Loucy (cell line): ENCODE measurements at regions not wholly inside any gene's neighbourhood (a gene's known extent, or its start where the extent isn't known, plus 50 kb on each side); places are given as distances from the start of the nearest gene placed in this dataset.

Experiments used
- H2AFZ ChIP-seq: fragments of 200-600 bp; sonication (generic); 2 replicates; pipeline ENCODE4 v1.6.0; 2016; ENCODE audit warnings: antibody characterized with exemption, mild to moderate bottlenecking, low read length, moderate library complexity
- H3F3A ChIP-seq: fragments of 200-600 bp; 2 replicates; pipeline ENCODE4 v1.6.0; 2016; ENCODE audit warnings: antibody characterized with exemption, low read depth, mild to moderate bottlenecking
- H3K27me3 ChIP-seq: fragments of 200-600 bp; sonication (generic); 2 replicates; pipeline ENCODE4 v1.6.1; 2014; ENCODE audit warnings: low read length, mild to moderate bottlenecking; ENCODE audit not compliant: insufficient read depth, poor library complexity, severe bottlenecking
- H3K36me3 ChIP-seq: fragments of 200-600 bp; sonication (generic); 2 replicates; pipeline ENCODE4 v1.6.1; 2016; ENCODE audit warnings: low read length; ENCODE audit not compliant: insufficient read depth
- H3K4me1 ChIP-seq: fragments of 200-600 bp; sonication (generic); 2 replicates; pipeline ENCODE4 v1.5.1; 2014; ENCODE audit warnings: low read length, mild to moderate bottlenecking; ENCODE audit not compliant: insufficient read depth, poor library complexity, severe bottlenecking
- H3K4me2 ChIP-seq: fragments of 200-600 bp; sonication (generic); 2 replicates; pipeline ENCODE4 v1.6.0; 2014; ENCODE audit warnings: antibody characterized with exemption, low read length, low read depth, mild to moderate bottlenecking; ENCODE audit not compliant: poor library complexity, severe bottlenecking
- H3K4me3 ChIP-seq: fragments of 200-600 bp; sonication (generic); 2 replicates; pipeline ENCODE4 v1.5.1; 2014; ENCODE audit warnings: low read length, mild to moderate bottlenecking, mixed read lengths; ENCODE audit not compliant: poor library complexity, severe bottlenecking
- H3K79me2 ChIP-seq: fragments of 200-600 bp; sonication (generic); 2 replicates; pipeline ENCODE4 v1.6.1; 2014; ENCODE audit warnings: low read length; ENCODE audit not compliant: insufficient read depth
- H3K9ac ChIP-seq: fragments of 200-600 bp; sonication (generic); 2 replicates; pipeline ENCODE4 v1.6.0; 2014; ENCODE audit warnings: mild to moderate bottlenecking, low read depth, low read length, moderate library complexity; ENCODE audit not compliant: poor library complexity, severe bottlenecking
- H3K9me2 ChIP-seq: fragments of 200-600 bp; sonication (generic); replicated peaks from 2 replicates; pipeline ENCODE4 v1.6.1; 2016; ENCODE audit warnings: low read depth, low read length, mixed read lengths
- H3K9me3 ChIP-seq: fragments of 200-600 bp; sonication (generic); 2 replicates; pipeline ENCODE4 v1.6.1; 2014; ENCODE audit warnings: mild to moderate bottlenecking, antibody characterized with exemption, low read length, low read depth; ENCODE audit not compliant: insufficient read depth
- H4K20me1 ChIP-seq: fragments of 200-600 bp; sonication (generic); 2 replicates; pipeline ENCODE4 v1.6.0; 2014; ENCODE audit warnings: antibody characterized with exemption, low read length, mild to moderate bottlenecking; ENCODE audit not compliant: insufficient read depth, poor library complexity, severe bottlenecking
- CTCF ChIP-seq: fragments of 200-600 bp; sonication (generic); conservative IDR thresholded peaks from 2 replicates; pipeline ENCODE4 v1.5.1; 2014; ENCODE audit warnings: mild to moderate bottlenecking, antibody characterized with exemption, low read length
- EZH2phosphoT487 ChIP-seq: fragments of 200-600 bp; IDR thresholded peaks from 2 replicates; pipeline ENCODE4 v1.6.1; 2018; ENCODE audit warnings: antibody characterized with exemption, mild to moderate bottlenecking, moderate library complexity, borderline replicate concordance

DNA sequence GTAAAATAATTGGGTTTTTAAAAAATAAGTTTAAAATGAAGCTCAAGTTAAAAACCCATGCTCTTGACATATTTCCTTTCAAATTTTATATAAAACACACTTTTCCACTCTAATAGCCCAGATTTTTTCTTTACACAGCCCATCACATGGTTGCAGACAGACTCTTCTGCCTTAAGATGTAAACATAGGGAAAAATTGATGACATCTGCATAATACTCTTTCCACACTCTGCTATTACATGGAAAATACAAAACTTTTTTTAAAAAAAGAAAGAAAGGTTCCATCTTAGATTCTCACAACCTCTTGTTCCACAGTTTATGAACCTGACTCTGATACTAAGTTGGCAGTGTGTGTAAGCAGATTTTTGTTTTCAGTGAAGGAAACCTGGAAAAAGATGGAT is 120.8 kb upstream of the ZNF648 start:
- no peaks in the 10 kb centered on the region for H3K36me3 ChIP-seq
- H4K20me1 ChIP-seq = no peaks in the 10 kb centered on the region
- H3K9me2 ChIP-seq = no peaks in the 10 kb centered on the region
- no peak overlapping the region for H3K4me3 ChIP-seq
- H3F3A ChIP-seq = no peaks in the 10 kb centered on the region
- no peaks in the 10 kb centered on the region for H3K79me2 ChIP-seq
- no peak overlapping the region for H3K4me2 ChIP-seq
- H3K9me3 ChIP-seq = no peaks in the 10 kb centered on the region
- H3K4me1 ChIP-seq = no peaks in the 10 kb centered on the region
- H2AFZ ChIP-seq = no peak overlapping the region
- no peak overlapping the region for H3K9ac ChIP-seq
- TF ChIP-seq EZH2phosphoT487 (no peak), CTCF (no peak)
- H3K27me3 ChIP-seq = no peaks in the 10 kb centered on the region

DNA sequence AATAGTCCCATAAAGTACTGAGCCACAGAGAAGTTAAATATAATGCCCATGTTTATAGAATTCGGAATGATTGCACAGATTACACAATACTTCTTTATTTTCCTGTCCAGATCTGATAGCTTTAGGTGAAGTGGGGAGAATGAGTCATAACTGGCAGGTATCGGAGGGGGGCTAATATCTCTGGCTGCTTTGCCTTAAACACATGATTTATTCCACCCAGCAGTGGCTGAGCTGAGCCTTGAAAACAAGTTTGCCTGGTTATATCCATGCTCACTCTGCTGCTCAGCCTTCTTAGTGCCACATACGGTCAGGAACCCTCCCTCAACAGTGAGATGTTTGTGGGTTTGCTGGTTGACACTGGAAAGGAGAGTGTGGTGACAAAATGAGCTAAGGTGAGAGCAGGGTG is 119.7 kb upstream of the ZNF648 start:
- TF ChIP-seq EZH2phosphoT487 (no peak), CTCF (no peak)
- H3K36me3 ChIP-seq = no peaks in the 10 kb centered on the region
- H3K4me2 ChIP-seq = no peak overlapping the region
- no peaks in the 10 kb centered on the region for H3K9me3 ChIP-seq
- H4K20me1 ChIP-seq = no peaks in the 10 kb centered on the region
- no peak overlapping the region for H3K9ac ChIP-seq
- H3K4me1 ChIP-seq = no peaks in the 10 kb centered on the region
- H2AFZ ChIP-seq = no peak overlapping the region
- H3K79me2 ChIP-seq = no peaks in the 10 kb centered on the region
- H3K4me3 ChIP-seq = no peak overlapping the region
- H3K27me3 ChIP-seq = no peaks in the 10 kb centered on the region
- H3K9me2 ChIP-seq = no peaks in the 10 kb centered on the region
- H3F3A ChIP-seq = no peaks in the 10 kb centered on the region

- Histone ChIP-seq H3K27me3 (no peaks in the 10 kb centered on the region), H2AFZ (no peak overlapping the region), H3K4me3 (no peak overlapping the region), H3K9me2 (no peaks in the 10 kb centered on the region), H3K4me1 (peaks cover 5% of the 10 kb centered on the region), H3K9me3 (no peaks in the 10 kb centered on the region), H4K20me1 (no peaks in the 10 kb centered on the region), H3K36me3 (no peaks in the 10 kb centered on the region), H3F3A (no peaks in the 10 kb centered on the region), H3K4me2 (no peak overlapping the region), H3K79me2 (no peaks in the 10 kb centered on the region), H3K9ac (no peak overlapping the region)
- TF ChIP-seq EZH2phosphoT487 (no peak), CTCF (no peak)
Measured at GRCh38 chr1:182175361-182175931, 113.9 kb upstream of the ZNF648 start.
